Breast epithelium (tissue), 3 donors: ENCODE measurements at regions not wholly inside any gene's neighbourhood (a gene's known extent, or its start where the extent isn't known, plus 50 kb on each side); places are given as distances from the start of the nearest gene placed in this dataset.

Experiments
- CTCF ChIP-seq, 3 donors: fragments of 450-650 bp; IDR thresholded peaks; one replicate each; pipeline ENCODE4 v1.5.1; 2016 to 2017; ENCODE audit warnings: antibody characterized with exemption in 3 of 3, mild to moderate bottlenecking in 3 of 3, moderate library complexity in 3 of 3
- POLR2AphosphoS5 ChIP-seq, 3 donors: sonication (generic); formaldehyde crosslinking; IDR thresholded peaks; one replicate each; pipeline ENCODE4 v1.6.1; 2017; ENCODE audit warnings: antibody characterized with exemption in 3 of 3

DNA sequence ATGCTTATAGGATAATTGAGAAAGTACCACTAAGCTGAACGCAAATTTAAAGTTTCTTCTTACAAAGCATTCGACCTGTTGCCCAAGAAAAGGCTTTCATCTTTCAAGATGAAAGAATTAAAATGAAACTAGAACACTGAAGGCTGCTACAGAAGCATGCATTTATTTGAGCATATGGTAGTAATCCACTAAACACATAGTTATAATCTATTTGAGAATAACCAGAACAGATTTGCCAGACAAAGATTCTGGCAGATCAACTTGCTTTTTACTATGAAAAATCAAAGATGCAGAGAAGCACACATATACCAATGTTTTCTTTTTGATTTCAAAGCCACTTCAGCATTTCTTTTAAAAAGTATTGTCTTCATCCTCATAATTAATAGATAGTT lies 412.2 kb downstream of the UTRN start:
- TF ChIP-seq CTCF (IDR thresholded peaks at IDR 0.05) (no peak), POLR2AphosphoS5 (IDR thresholded peaks at IDR 0.05) (no peak)
